T-cell (primary cell): ENCODE measurements at regions not wholly inside any gene's neighbourhood (a gene's known extent, or its start where the extent isn't known, plus 50 kb on each side); places are given as distances from the start of the nearest gene placed in this dataset.

Experiments
- ATAC-seq, 4 experiments: fragments of 200-7000 bp in 3 of 4; fragments of 150-1000 bp in 1 of 4; cut with Tn5 transposase; replicated peaks in 1 of 4; 1 replicate in 3 of 4; 2 replicates in 1 of 4; pipeline ENCODE4 v1.10.0; 2021; ENCODE audit warnings: moderate library complexity in 3 of 4, mild to moderate bottlenecking in 2 of 4, moderate number of reproducible peaks in 1 of 4
- CTCF ChIA-PET, 2 donors: fragments of 300-600 bp; sonication (Branson Sonifier 250); formaldehyde crosslinking; loops; one replicate each; lab custom pipeline; 2022; ENCODE audit warnings: antibody characterized with exemption in 2 of 2; lab: Charles Lee
- POLR2A ChIA-PET, 2 donors: fragments of 300-600 bp; sonication (Branson Sonifier 250); formaldehyde crosslinking; loops; one replicate each; lab custom pipeline; 2022; ENCODE audit warnings: antibody characterized with exemption in 2 of 2; lab: Charles Lee
- DNase-seq, 35 experiments: peaks; one replicate each; pipeline versions ENCODE4 v3.0.0 to v3.0.0-alpha.2; 2013 to 2023
- H3K27ac ChIP-seq: one replicate; pipeline ENCODE4 v1.5.1; 2013; ENCODE audit warnings: low read length
- H3K27me3 ChIP-seq, 2 experiments: replicated peaks in 1 of 2; 1 replicate in 1 of 2; 2 replicates in 1 of 2; pipeline versions ENCODE4 v1.6.1 to v1.7.0; 2013; ENCODE audit warnings: low read length in 1 of 2, mixed read lengths in 1 of 2; ENCODE audit not compliant: control insufficient read depth in 2 of 2, insufficient read depth in 2 of 2; ENCODE audit errors: extremely low read depth in 1 of 2
- H3K36me3 ChIP-seq, 2 donors: 1 replicate in 1 of 2; 2 replicates in 1 of 2; pipeline versions ENCODE4 v1.6.1 to v1.7.0; 2013; ENCODE audit warnings: low read length in 1 of 2; ENCODE audit not compliant: control insufficient read depth in 2 of 2, insufficient read depth in 1 of 2; ENCODE audit errors: extremely low read depth in 1 of 2
- H3K4me1 ChIP-seq, 2 experiments: 1 replicate in 1 of 2; 2 replicates in 1 of 2; pipeline versions ENCODE4 v1.6.1 to v1.7.0; 2013; ENCODE audit warnings: low read length in 2 of 2, mixed read lengths in 1 of 2; ENCODE audit not compliant: insufficient read depth in 2 of 2, control insufficient read depth in 1 of 2; ENCODE audit errors: extremely low read depth in 1 of 2
- H3K4me3 ChIP-seq, 2 donors: 1 replicate in 1 of 2; 2 replicates in 1 of 2; pipeline versions ENCODE4 v1.5.1 to v1.7.0; 2013; ENCODE audit warnings: mild to moderate bottlenecking in 2 of 2, low read length in 1 of 2, moderate library complexity in 1 of 2; ENCODE audit not compliant: control insufficient read depth in 1 of 2; ENCODE audit errors: extremely low read depth in 1 of 2
- H3K9me3 ChIP-seq: 2 replicates; pipeline ENCODE4 v1.7.0; 2013
- H3K27ac Mint-ChIP-seq, 2 donors: one replicate each; pipeline ENCODE4 v1.8.0; 2020 to 2021; ENCODE audit warnings: mild to moderate bottlenecking in 2 of 2, mixed read lengths in 2 of 2
- H3K27me3 Mint-ChIP-seq, 2 donors: one replicate each; pipeline ENCODE4 v1.8.0; 2021 to 2022; ENCODE audit warnings: mixed read lengths in 2 of 2
- H3K36me3 Mint-ChIP-seq: one replicate; pipeline ENCODE4 v1.8.0; 2021; ENCODE audit warnings: mixed read lengths
- H3K4me1 Mint-ChIP-seq, 3 donors: one replicate each; pipeline ENCODE4 v1.8.0; 2020 to 2022; ENCODE audit warnings: mixed read lengths in 3 of 3, mild to moderate bottlenecking in 1 of 3
- H3K4me3 Mint-ChIP-seq, 3 donors: one replicate each; pipeline ENCODE4 v1.8.0; 2020 to 2022; ENCODE audit warnings: mild to moderate bottlenecking in 3 of 3, mixed read lengths in 3 of 3, moderate library complexity in 3 of 3
- H3K9me3 Mint-ChIP-seq, 3 donors: one replicate each; pipeline ENCODE4 v1.8.0; 2020 to 2022; ENCODE audit warnings: mixed read lengths in 3 of 3
- WGBS: methylation state at CpG from one replicate; pipeline ENCODE4 v1.1.5; 2013; ENCODE audit warnings: missing lambda C conversion rate; ENCODE audit not compliant: insufficient coverage; 5-methylcytosine and 5-hydroxymethylcytosine counted together

DNA sequence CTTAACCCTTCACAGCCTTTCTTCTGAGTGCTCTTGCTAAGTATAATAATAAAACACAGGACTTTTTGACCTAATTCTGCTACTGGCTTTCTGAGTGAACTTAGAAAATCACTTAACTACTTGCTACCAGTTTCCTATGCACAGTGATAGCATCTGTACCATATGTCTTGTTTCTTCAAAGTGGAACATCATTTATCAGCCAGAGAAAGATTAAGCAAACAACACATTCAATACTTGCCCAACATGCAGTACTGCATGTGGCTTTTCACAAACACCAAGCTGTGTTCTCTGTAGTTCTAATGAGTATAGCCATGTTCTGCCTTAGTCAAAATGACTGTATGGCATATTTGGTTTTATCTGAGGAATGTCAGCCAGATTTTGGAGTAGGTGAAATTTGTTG is 1286.6 kb upstream of the ZEB2 start:
- ChIA-PET CTCF (no interaction called here), POLR2A (no interaction called here)
- Mint-ChIP-seq H3K27ac (no peak overlapping the region), H3K4me1 (no peaks in the 10 kb centered on the region), H3K36me3 (no peaks in the 10 kb centered on the region), H3K27me3 (no peaks in the 10 kb centered on the region), H3K9me3 (peaks cover 0 to 6% (median 0%) of the 10 kb centered on the region in 3 donors), H3K4me3 (no peak overlapping the region)
- Histone ChIP-seq H3K4me1 (no peaks in the 10 kb centered on the region), H3K36me3 (no peaks in the 10 kb centered on the region), H3K27me3 (no peaks in the 10 kb centered on the region), H3K9me3 (no peaks in the 10 kb centered on the region), H3K4me3 (no peak overlapping the region), H3K27ac (no peak overlapping the region)
- DNase-seq, result no peak
- ATAC-seq, result no peak

DNA sequence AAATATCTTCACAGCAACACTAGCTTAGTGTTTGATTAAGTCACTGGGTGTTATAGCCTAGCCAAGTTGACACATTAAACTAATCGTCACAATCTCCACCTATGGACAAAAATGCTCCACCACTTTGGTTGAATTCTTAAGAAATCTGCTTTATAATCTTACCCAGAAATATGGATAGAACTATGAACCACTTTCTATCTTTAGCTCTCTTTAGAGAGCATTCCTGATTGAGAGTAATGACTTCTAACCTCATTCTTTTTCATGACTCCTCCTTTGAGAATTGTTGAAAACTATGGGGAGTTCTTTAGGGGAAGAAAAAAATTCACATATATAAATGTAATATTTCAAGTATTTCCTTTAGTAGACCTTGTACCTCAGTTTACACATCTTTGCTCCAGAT is 1282.2 kb upstream of the ZEB2 start:
- H3K4me1 Mint-ChIP-seq, result no peaks in the 10 kb centered on the region
- H3K27ac ChIP-seq, result no peak overlapping the region
- no peaks in the 10 kb centered on the region for H3K27me3 Mint-ChIP-seq
- H3K4me1 ChIP-seq, result no peaks in the 10 kb centered on the region
- no peaks in the 10 kb centered on the region for H3K36me3 Mint-ChIP-seq
- ATAC-seq (no peak), DNase-seq (no peak)
- POLR2A ChIA-PET, result no interaction called here
- H3K9me3 ChIP-seq, result no peaks in the 10 kb centered on the region
- CTCF ChIA-PET, result no interaction called here
- H3K36me3 ChIP-seq, result no peaks in the 10 kb centered on the region
- peaks cover 0 to 4% (median 0%) of the 10 kb centered on the region in 3 donors for H3K9me3 Mint-ChIP-seq
- H3K27ac Mint-ChIP-seq, result no peak overlapping the region
- H3K27me3 ChIP-seq, result no peaks in the 10 kb centered on the region
- WGBS, result 100% methylated on average over 1 of the region's 1 CpG
- H3K4me3 Mint-ChIP-seq, result no peak overlapping the region
- H3K4me3 ChIP-seq, result no peak overlapping the region

GRCh38 chr2:145801210-145801609 is 1281.3 kb upstream of the ZEB2 start:
- ATAC-seq, result no peak
- H3K27me3 ChIP-seq, result no peaks in the 10 kb centered on the region
- 80% methylated on average over 1 of the region's 1 CpG for WGBS
- Mint-ChIP-seq H3K27me3 (no peaks in the 10 kb centered on the region), H3K9me3 (peaks cover 0 to 4% (median 4%) of the 10 kb centered on the region in 3 donors), H3K36me3 (no peaks in the 10 kb centered on the region), H3K27ac (no peak overlapping the region), H3K4me1 (no peaks in the 10 kb centered on the region), H3K4me3 (no peak overlapping the region)
- DNase-seq, result no peak
- ChIA-PET POLR2A (no interaction called here), CTCF (no interaction called here)
- H3K4me3 ChIP-seq, result no peak overlapping the region
- H3K36me3 ChIP-seq, result no peaks in the 10 kb centered on the region
- H3K4me1 ChIP-seq, result no peaks in the 10 kb centered on the region
- H3K9me3 ChIP-seq, result no peaks in the 10 kb centered on the region
- H3K27ac ChIP-seq, result no peak overlapping the region

GRCh38 chr2:145800151-145801091 is 1280.5 kb upstream of the ZEB2 start:
- DNase-seq, result no peak
- ATAC-seq, result no peak
- Mint-ChIP-seq H3K9me3 (peaks cover 0 to 4% (median 4%) of the 10 kb centered on the region in 3 donors), H3K36me3 (no peaks in the 10 kb centered on the region), H3K27ac (no peak overlapping the region), H3K4me1 (no peaks in the 10 kb centered on the region), H3K4me3 (no peak overlapping the region), H3K27me3 (no peaks in the 10 kb centered on the region)
- ChIA-PET POLR2A (no interaction called here), CTCF (no interaction called here)
- Histone ChIP-seq H3K27ac (no peak overlapping the region), H3K4me3 (no peak overlapping the region), H3K36me3 (no peaks in the 10 kb centered on the region), H3K4me1 (no peaks in the 10 kb centered on the region), H3K9me3 (no peaks in the 10 kb centered on the region), H3K27me3 (no peaks in the 10 kb centered on the region)
- WGBS, result 89% methylated on average over 2 of the region's 6 CpGs

DNA sequence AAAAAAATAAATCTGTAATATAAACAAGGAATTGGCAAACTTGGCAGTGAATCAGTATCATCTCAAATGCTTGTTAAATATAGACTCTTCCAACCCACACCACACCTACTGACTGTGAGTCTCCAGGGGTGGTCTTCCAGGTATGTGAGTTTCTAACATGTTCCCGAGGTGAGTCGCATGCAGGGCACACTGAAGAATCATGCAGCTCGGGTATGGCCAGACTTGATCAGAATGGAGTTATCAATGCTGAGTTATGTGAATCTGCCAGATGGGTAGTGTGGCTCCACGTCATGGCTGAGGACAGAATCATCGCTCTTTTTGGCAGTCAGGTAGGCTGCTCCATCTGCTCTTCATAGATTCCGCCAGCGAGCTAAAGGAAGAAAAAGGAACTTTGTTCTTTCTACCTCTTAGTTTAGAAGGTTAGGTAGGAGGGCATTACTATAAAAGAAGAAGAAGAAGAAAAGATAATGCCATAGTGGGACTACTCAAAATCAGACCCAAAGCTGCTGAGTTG is 1279.7 kb upstream of the ZEB2 start:
- DNase-seq, result no peak
- Mint-ChIP-seq H3K36me3 (no peaks in the 10 kb centered on the region), H3K4me1 (no peaks in the 10 kb centered on the region), H3K4me3 (no peak overlapping the region), H3K27ac (no peak overlapping the region), H3K9me3 (peaks cover 0 to 4% (median 4%) of the 10 kb centered on the region in 3 donors), H3K27me3 (no peaks in the 10 kb centered on the region)
- Histone ChIP-seq H3K9me3 (no peaks in the 10 kb centered on the region), H3K27me3 (no peaks in the 10 kb centered on the region), H3K27ac (no peak overlapping the region), H3K4me3 (no peak overlapping the region), H3K36me3 (no peaks in the 10 kb centered on the region), H3K4me1 (no peaks in the 10 kb centered on the region)
- ChIA-PET CTCF (no interaction called here), POLR2A (no interaction called here)
- 88% methylated on average over 5 of the region's 7 CpGs for WGBS
- ATAC-seq, result no peak

DNA sequence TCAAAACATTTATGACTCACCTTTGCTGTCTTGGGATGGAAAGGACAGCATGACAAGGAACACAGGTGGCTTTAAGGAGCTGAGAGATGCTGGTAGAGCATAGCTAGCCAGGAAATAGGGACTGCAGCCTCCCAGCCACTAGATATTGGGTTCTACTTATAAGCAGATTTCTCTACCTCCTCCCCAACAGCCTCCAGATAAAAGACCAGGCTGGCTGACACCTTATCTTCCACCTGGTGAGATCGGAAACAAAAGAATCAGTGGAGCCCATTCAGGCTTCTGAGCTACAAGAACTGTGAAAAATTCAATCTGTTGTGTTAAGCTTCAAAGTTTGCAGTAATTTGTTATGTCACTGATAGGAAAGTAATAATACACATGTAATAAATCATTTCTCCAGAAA is 1278.5 kb upstream of the ZEB2 start:
- H3K27ac Mint-ChIP-seq, result no peak overlapping the region
- Histone ChIP-seq H3K36me3 (no peaks in the 10 kb centered on the region), H3K4me1 (no peaks in the 10 kb centered on the region), H3K27ac (no peak overlapping the region), H3K27me3 (no peaks in the 10 kb centered on the region), H3K4me3 (no peak overlapping the region), H3K9me3 (no peaks in the 10 kb centered on the region)
- ATAC-seq (no peak), DNase-seq (no peak)
- H3K4me1 Mint-ChIP-seq, result no peaks in the 10 kb centered on the region
- H3K4me3 Mint-ChIP-seq, result no peak overlapping the region
- WGBS, result no CpG with 5 or more reads among the region's 1 CpG
- H3K9me3 Mint-ChIP-seq, result peaks cover 0 to 4% (median 4%) of the 10 kb centered on the region in 3 donors
- CTCF ChIA-PET, result no interaction called here
- POLR2A ChIA-PET, result no interaction called here
- H3K36me3 Mint-ChIP-seq, result no peaks in the 10 kb centered on the region
- H3K27me3 Mint-ChIP-seq, result no peaks in the 10 kb centered on the region
